HCT116 (cell line): ENCODE measurements at regions not wholly inside any gene's neighbourhood (a gene's known extent, or its start where the extent isn't known, plus 50 kb on each side); places are given as distances from the start of the nearest gene placed in this dataset.

ENCODE experiments used
- ATAC-seq: fragments of 200-7000 bp; cut with Tn5 transposase; 2 replicates; pipeline ENCODE4 v1.9.1; 2020; ENCODE audit warnings: mild to moderate bottlenecking, moderate library complexity
- BruUV-seq: library from RNA; stranded (reverse); fragments of 400-500 nt; replicated peaks from 2 replicates; lab custom pipeline; 2021; lab: Mats Ljungman, UMichigan
- CTCF ChIA-PET: fragments of 300-600 bp; sonication (Branson Sonifier 250); formaldehyde crosslinking; loops from one replicate; lab custom pipeline; 2021; ENCODE audit warnings: antibody characterized with exemption; lab: Charles Lee
- POLR2A ChIA-PET: fragments of 300-600, 350-600 bp; sonication (Branson Sonifier 250); formaldehyde crosslinking; loops from one replicate; lab custom pipeline; 2021; ENCODE audit warnings: antibody characterized with exemption; lab: Charles Lee
- RAD21 ChIA-PET, 2 experiments: fragments of 300-600 bp; sonication (Branson Sonifier 250); formaldehyde crosslinking; loops; one replicate each; lab custom pipeline; 2023; ENCODE audit warnings: low total read pairs in 2 of 2; ENCODE audit not compliant: uncharacterized antibody in 2 of 2, unreplicated experiment in 2 of 2, low non-redundant PET in 1 of 2; lab: Charles Lee
- DNase-seq: peaks from one replicate; pipeline ENCODE4 v3.0.0-alpha.2; 2010; ENCODE audit warnings: low read depth, low spot score
- H2AFZ ChIP-seq: fragments of 200-600 bp; shearing (Covaris generic), sonication (generic); 2 replicates; pipeline ENCODE4 v1.6.1; 2017; ENCODE audit warnings: low read depth, mixed run types, mixed read lengths, antibody characterized with exemption, low read length; ENCODE audit not compliant: poor library complexity, severe bottlenecking
- H3K27ac ChIP-seq: 2 replicates; pipeline ENCODE4 v1.5.1; 2012; ENCODE audit warnings: low read depth, low read length
- H3K27me3 ChIP-seq: fragments of 200-600 bp; sonication (generic); 2 replicates; pipeline ENCODE4 v1.6.1; 2016; ENCODE audit warnings: mixed run types, low read length, mixed read lengths; ENCODE audit not compliant: insufficient read depth
- H3K36me3 ChIP-seq, 2 experiments: fragments of 200-500 bp in 1 of 2; fragments of 200-600 bp in 1 of 2; sonication (Bioruptor generic) in 1 of 2; sonication (generic) in 1 of 2; 2 replicates each; pipeline versions ENCODE4 v1.5.1 to v1.6.1; 2014 to 2016; ENCODE audit warnings: low read length in 2 of 2, inconsistent platforms in 1 of 2, mixed read lengths in 1 of 2, mixed run types in 1 of 2; ENCODE audit not compliant: insufficient read depth in 2 of 2, control insufficient read depth in 1 of 2
- H3K4me1 ChIP-seq, 2 experiments: fragments of 200-600 bp in 1 of 2; sonication (generic) in 1 of 2; 2 replicates each; pipeline versions ENCODE4 v1.5.1 to v1.6.1; 2012 to 2017; ENCODE audit warnings: low read length in 2 of 2, inconsistent platforms in 1 of 2, mild to moderate bottlenecking in 1 of 2, mixed read lengths in 1 of 2, mixed run types in 1 of 2, moderate library complexity in 1 of 2; ENCODE audit not compliant: insufficient read depth in 2 of 2, control insufficient read depth in 1 of 2
- H3K4me2 ChIP-seq: fragments of 200-600 bp; sonication (generic); 2 replicates; pipeline ENCODE4 v1.6.1; 2017; ENCODE audit warnings: mixed run types, low read length, mixed read lengths
- H3K4me3 ChIP-seq, 2 experiments: fragments of 200-600 bp in 1 of 2; sonication (generic) in 1 of 2; replicated peaks in 1 of 2; 2 replicates each; pipeline ENCODE4 v1.5.1; 2011 to 2016; ENCODE audit warnings: low read length in 2 of 2, control low read depth in 1 of 2, low read depth in 1 of 2, mild to moderate bottlenecking in 1 of 2, mixed read lengths in 1 of 2, mixed run types in 1 of 2
- H3K79me2 ChIP-seq: fragments of 200-600 bp; sonication (generic); 2 replicates; pipeline ENCODE4 v1.6.1; 2017; ENCODE audit warnings: mild to moderate bottlenecking, mixed run types, low read length, moderate library complexity, mixed read lengths; ENCODE audit not compliant: insufficient read depth
- H3K9ac ChIP-seq: fragments of 200-600 bp; sonication (generic); 2 replicates; pipeline ENCODE4 v1.6.1; 2016; ENCODE audit warnings: low read length, mixed read lengths
- H3K9me2 ChIP-seq: fragments of 200-600 bp; sonication (generic), shearing (Covaris generic); 2 replicates; pipeline ENCODE4 v1.6.1; 2017; ENCODE audit warnings: mixed run types, mild to moderate bottlenecking, moderate library complexity; ENCODE audit not compliant: insufficient read depth
- H3K9me3 ChIP-seq, 2 experiments: fragments of 200-500 bp in 1 of 2; fragments of 200-600 bp in 1 of 2; sonication (Bioruptor generic) in 1 of 2; sonication (generic) in 1 of 2; 2 replicates each; pipeline ENCODE4 v1.6.1; 2014 to 2017; ENCODE audit warnings: low read length in 2 of 2, mixed read lengths in 2 of 2, inconsistent platforms in 1 of 2, low read depth in 1 of 2, mild to moderate bottlenecking in 1 of 2, mixed run types in 1 of 2, moderate library complexity in 1 of 2; ENCODE audit not compliant: control insufficient read depth in 1 of 2, insufficient read depth in 1 of 2
- H4K20me1 ChIP-seq: fragments of 200-600 bp; sonication (generic), shearing (Covaris generic); 2 replicates; pipeline ENCODE4 v1.6.1; 2017; ENCODE audit warnings: mixed run types, mild to moderate bottlenecking, moderate library complexity; ENCODE audit not compliant: insufficient read depth
- ATF3 ChIP-seq: IDR thresholded peaks from 2 replicates; pipeline ENCODE4 v1.6.1; 2012
- CBX3 ChIP-seq: IDR thresholded peaks from 2 replicates; pipeline ENCODE4 v1.6.1; 2012; ENCODE audit warnings: low read depth
- CEBPB ChIP-seq: IDR thresholded peaks from 2 replicates; pipeline ENCODE4 v1.6.1; 2012; ENCODE audit warnings: low read depth
- CTCF ChIP-seq, 3 experiments: fragments of 200-600 bp in 1 of 3; sonication (generic) in 1 of 3; IDR thresholded peaks in 2 of 3; conservative IDR thresholded peaks in 1 of 3; 2 replicates each; pipeline ENCODE4 v1.5.1; 2012 to 2017; ENCODE audit warnings: low read depth in 2 of 3, low read length in 2 of 3, antibody characterized with exemption in 1 of 3, borderline replicate concordance in 1 of 3, control low read depth in 1 of 3, mild to moderate bottlenecking in 1 of 3, mixed read lengths in 1 of 3, mixed run types in 1 of 3, moderate library complexity in 1 of 3; ENCODE audit not compliant: insufficient read depth in 1 of 3
- EGR1 ChIP-seq: IDR thresholded peaks from 2 replicates; pipeline ENCODE4 v1.6.1; 2012; ENCODE audit warnings: low read depth
- ELF1 ChIP-seq: IDR thresholded peaks from 2 replicates; pipeline ENCODE4 v1.6.1; 2012; ENCODE audit warnings: low read depth, borderline replicate concordance
- EZH2phosphoT487 ChIP-seq: fragments of 200-600 bp; IDR thresholded peaks from 2 replicates; pipeline ENCODE4 v1.6.1; 2018; ENCODE audit warnings: antibody characterized with exemption, borderline replicate concordance
- FOSL1 ChIP-seq: IDR thresholded peaks from 2 replicates; pipeline ENCODE4 v1.6.1; 2012; ENCODE audit warnings: low read depth
- POLR2A ChIP-seq: IDR thresholded peaks from 2 replicates; pipeline ENCODE4 v1.7.0; 2011; ENCODE audit warnings: borderline replicate concordance; ENCODE audit not compliant: insufficient read depth, insufficient read length; ENCODE audit errors: extremely low read depth
- RAD21 ChIP-seq: IDR thresholded peaks from 2 replicates; pipeline ENCODE4 v1.6.1; 2012; ENCODE audit warnings: low read depth, mild to moderate bottlenecking
- SP1 ChIP-seq: IDR thresholded peaks from 2 replicates; pipeline ENCODE4 v1.6.1; 2012; ENCODE audit warnings: low read depth
- ZFX ChIP-seq: fragments of 450-650 bp; IDR thresholded peaks from 2 replicates; pipeline ENCODE4 v1.6.1; 2017
- ZNF274 ChIP-seq: fragments of 200-500 bp; sonication (Bioruptor generic); IDR thresholded peaks from 2 replicates; pipeline ENCODE4 v1.6.1; 2014; ENCODE audit warnings: mild to moderate bottlenecking, low read depth, low read length, inconsistent platforms
- intact Hi-C: fragments of 100-400 bp; cut with micrococcal nuclease; formaldehyde crosslinking; loops from 2 replicates; pipeline ENCODE4 v1.10.0; 2022
- TF ChIP-seq, protein P1 (sequence below): IDR thresholded peaks from 2 replicates; pipeline ENCODE4 v1.6.1; 2012
- TF ChIP-seq, protein P2 (sequence below): IDR thresholded peaks from 2 replicates; pipeline ENCODE4 v1.6.1; 2012; ENCODE audit warnings: low read depth

DNA sequence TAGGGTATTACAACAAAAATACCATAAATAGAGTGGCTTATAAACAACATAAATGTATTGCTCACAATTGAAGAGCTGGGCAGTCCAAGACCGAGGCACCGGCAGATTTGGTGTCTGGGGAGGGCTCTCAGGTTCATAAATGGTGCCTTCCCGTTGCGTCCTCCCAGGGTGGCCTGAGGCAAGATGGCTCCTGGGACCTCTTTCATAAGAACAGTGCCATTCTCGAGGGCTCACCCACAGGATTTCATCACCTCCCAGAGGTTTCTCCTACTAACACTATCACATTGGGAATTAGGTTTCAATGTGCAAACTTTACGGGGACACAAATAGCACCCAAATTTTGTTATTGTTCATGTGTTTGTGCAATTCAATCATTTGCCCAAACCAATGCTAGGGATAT is 793.5 kb upstream of the HS6ST1 start:
- Histone ChIP-seq H3K36me3 (no peaks in the 10 kb centered on the region), H4K20me1 (no peaks in the 10 kb centered on the region), H3K4me3 (no peak overlapping the region), H3K27me3 (0 out of 2 replicates have a peak, but pooled peaks cover 4% of the 10 kb centered on the region), H3K4me2 (no peak overlapping the region), H3K9me3 (no peaks in the 10 kb centered on the region), H3K27ac (no peak overlapping the region), H3K4me1 (no peaks in the 10 kb centered on the region), H3K9me2 (no peaks in the 10 kb centered on the region), H3K79me2 (no peaks in the 10 kb centered on the region), H3K9ac (no peak overlapping the region), H2AFZ (no peak overlapping the region)
- ATAC-seq: no peak
- CTCF ChIA-PET: no interaction called here
- BruUV-seq: no TSS peak
- no peak for DNase-seq
- intact Hi-C loops: no loop called here
- RAD21 ChIA-PET: no interaction called here
- POLR2A ChIA-PET: no interaction called here
- TF ChIP-seq EZH2phosphoT487 (no peak), ELF1 (no peak), EGR1 (no peak), ATF3 (no peak), RAD21 (no peak), CTCF (IDR thresholded peaks at IDR 0.05 in 2 of 3, conservative IDR thresholded peaks at IDR 0.05 in 1 of 3; ENCODE audit: borderline replicate concordance in 1 of 3, insufficient read depth in 1 of 3, low read depth in 2 of 3, low read length in 2 of 3) (no peak), SP1 (no peak), CBX3 (no peak), CEBPB (no peak), ZNF274 (no peak), FOSL1 (no peak), POLR2A (no peak), ZFX (no peak)
- TF ChIP-seq, protein P1, sequence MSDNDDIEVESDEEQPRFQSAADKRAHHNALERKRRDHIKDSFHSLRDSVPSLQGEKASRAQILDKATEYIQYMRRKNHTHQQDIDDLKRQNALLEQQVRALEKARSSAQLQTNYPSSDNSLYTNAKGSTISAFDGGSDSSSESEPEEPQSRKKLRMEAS: no peak
- TF ChIP-seq, protein P2, sequence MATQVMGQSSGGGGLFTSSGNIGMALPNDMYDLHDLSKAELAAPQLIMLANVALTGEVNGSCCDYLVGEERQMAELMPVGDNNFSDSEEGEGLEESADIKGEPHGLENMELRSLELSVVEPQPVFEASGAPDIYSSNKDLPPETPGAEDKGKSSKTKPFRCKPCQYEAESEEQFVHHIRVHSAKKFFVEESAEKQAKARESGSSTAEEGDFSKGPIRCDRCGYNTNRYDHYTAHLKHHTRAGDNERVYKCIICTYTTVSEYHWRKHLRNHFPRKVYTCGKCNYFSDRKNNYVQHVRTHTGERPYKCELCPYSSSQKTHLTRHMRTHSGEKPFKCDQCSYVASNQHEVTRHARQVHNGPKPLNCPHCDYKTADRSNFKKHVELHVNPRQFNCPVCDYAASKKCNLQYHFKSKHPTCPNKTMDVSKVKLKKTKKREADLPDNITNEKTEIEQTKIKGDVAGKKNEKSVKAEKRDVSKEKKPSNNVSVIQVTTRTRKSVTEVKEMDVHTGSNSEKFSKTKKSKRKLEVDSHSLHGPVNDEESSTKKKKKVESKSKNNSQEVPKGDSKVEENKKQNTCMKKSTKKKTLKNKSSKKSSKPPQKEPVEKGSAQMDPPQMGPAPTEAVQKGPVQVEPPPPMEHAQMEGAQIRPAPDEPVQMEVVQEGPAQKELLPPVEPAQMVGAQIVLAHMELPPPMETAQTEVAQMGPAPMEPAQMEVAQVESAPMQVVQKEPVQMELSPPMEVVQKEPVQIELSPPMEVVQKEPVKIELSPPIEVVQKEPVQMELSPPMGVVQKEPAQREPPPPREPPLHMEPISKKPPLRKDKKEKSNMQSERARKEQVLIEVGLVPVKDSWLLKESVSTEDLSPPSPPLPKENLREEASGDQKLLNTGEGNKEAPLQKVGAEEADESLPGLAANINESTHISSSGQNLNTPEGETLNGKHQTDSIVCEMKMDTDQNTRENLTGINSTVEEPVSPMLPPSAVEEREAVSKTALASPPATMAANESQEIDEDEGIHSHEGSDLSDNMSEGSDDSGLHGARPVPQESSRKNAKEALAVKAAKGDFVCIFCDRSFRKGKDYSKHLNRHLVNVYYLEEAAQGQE: no peak
